ENCODE measurements at regions not wholly inside any gene's neighbourhood (a gene's known extent, or its start where the extent isn't known, plus 50 kb on each side); places are given as distances from the start of the nearest gene placed in this dataset.

- TF ChIP-seq CTCF (tag by site-specific recombination; IDR thresholded peaks at IDR 0.05) (no peak), SP7 (tag by site-specific recombination; IDR thresholded peaks at IDR 0.05) (no peak)
Observed at GRCh38 chr6:2578767-2579166, 172.0 kb downstream of the MYLK4 start.
